Astrocyte (in vitro differentiated cells and primary cell): ENCODE measurements at regions not wholly inside any gene's neighbourhood (a gene's known extent, or its start where the extent isn't known, plus 50 kb on each side); places are given as distances from the start of the nearest gene placed in this dataset.

ENCODE experiments used
- EZH2 ChIP-seq: IDR thresholded peaks from 2 replicates; pipeline ENCODE4 v1.6.1; 2012; ENCODE audit warnings: mild to moderate bottlenecking, low read length, inconsistent platforms; ENCODE audit not compliant: insufficient read depth
- TF ChIP-seq, protein P1 (sequence below): IDR thresholded peaks from 2 replicates; pipeline ENCODE4 v1.5.1; 2011; ENCODE audit warnings: low read depth, mild to moderate bottlenecking, inconsistent platforms, low read length, moderate library complexity; ENCODE audit not compliant: insufficient read depth

DNA sequence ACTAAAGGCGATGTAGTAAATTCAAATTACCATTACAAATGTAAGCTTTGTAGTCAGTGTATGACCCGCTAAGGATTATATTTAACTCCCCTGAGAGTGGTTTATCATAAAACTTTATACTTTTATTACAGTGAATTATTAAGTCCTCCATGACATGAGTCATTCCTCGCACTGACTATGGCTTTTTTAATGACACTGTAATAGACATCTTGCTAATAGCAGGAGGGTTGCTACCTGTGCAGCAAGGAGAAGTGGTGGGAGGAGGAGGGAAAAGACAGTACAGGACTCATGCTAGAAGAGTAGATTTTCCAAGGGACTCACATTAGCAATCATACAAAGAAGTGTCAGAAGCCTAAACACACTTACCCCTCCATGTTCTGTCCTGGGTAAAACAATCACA, 556.1 kb downstream of the BCL11A start:
- no peak for TF ChIP-seq EZH2
- TF ChIP-seq, protein P1, sequence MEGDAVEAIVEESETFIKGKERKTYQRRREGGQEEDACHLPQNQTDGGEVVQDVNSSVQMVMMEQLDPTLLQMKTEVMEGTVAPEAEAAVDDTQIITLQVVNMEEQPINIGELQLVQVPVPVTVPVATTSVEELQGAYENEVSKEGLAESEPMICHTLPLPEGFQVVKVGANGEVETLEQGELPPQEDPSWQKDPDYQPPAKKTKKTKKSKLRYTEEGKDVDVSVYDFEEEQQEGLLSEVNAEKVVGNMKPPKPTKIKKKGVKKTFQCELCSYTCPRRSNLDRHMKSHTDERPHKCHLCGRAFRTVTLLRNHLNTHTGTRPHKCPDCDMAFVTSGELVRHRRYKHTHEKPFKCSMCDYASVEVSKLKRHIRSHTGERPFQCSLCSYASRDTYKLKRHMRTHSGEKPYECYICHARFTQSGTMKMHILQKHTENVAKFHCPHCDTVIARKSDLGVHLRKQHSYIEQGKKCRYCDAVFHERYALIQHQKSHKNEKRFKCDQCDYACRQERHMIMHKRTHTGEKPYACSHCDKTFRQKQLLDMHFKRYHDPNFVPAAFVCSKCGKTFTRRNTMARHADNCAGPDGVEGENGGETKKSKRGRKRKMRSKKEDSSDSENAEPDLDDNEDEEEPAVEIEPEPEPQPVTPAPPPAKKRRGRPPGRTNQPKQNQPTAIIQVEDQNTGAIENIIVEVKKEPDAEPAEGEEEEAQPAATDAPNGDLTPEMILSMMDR: no peak
